PC-9 (cell line): ENCODE measurements at regions not wholly inside any gene's neighbourhood (a gene's known extent, or its start where the extent isn't known, plus 50 kb on each side); places are given as distances from the start of the nearest gene placed in this dataset.

Experiments used
- BruUV-seq: library from RNA; stranded (reverse); fragments of 400-500 nt; replicated peaks from 2 replicates; lab custom pipeline; 2021; lab: Mats Ljungman, UMichigan
- CTCF ChIA-PET: fragments of 300-600 bp; sonication (Branson Sonifier 250); formaldehyde crosslinking; loops from one replicate; lab custom pipeline; 2022; ENCODE audit warnings: antibody characterized with exemption; lab: Charles Lee
- POLR2A ChIA-PET: fragments of 300-600 bp; sonication (Branson Sonifier 250); formaldehyde crosslinking; loops from one replicate; lab custom pipeline; 2022; ENCODE audit warnings: antibody characterized with exemption; ENCODE audit not compliant: unreplicated experiment; lab: Charles Lee
- DNase-seq, 2 experiments: peaks; one replicate each; pipeline versions ENCODE4 v3.0.0 to v3.0.0-alpha.2; 2015 to 2022; ENCODE audit warnings: mixed read lengths in 1 of 2
- H2AFZ ChIP-seq: fragments of 200-600 bp; sonication (generic); 2 replicates; pipeline ENCODE4 v1.8.1; 2017; ENCODE audit warnings: antibody characterized with exemption
- H3F3A ChIP-seq: fragments of 200-600 bp; sonication (generic); 2 replicates; pipeline ENCODE4 v1.8.1; 2017; ENCODE audit warnings: antibody characterized with exemption, mild to moderate bottlenecking, low read depth; ENCODE audit not compliant: insufficient read depth
- H3K27ac ChIP-seq: fragments of 200-600 bp; sonication (generic); 2 replicates; pipeline ENCODE4 v1.6.1; 2016; ENCODE audit warnings: mixed run types
- H3K27me3 ChIP-seq: fragments of 200-600 bp; sonication (generic); 2 replicates; pipeline ENCODE4 v1.6.1; 2016; ENCODE audit warnings: low read depth, mixed run types; ENCODE audit not compliant: insufficient read depth
- H3K36me3 ChIP-seq: fragments of 200-600 bp; sonication (generic); 2 replicates; pipeline ENCODE4 v1.6.1; 2016; ENCODE audit warnings: low read depth, mixed run types
- H3K4me1 ChIP-seq: fragments of 200-600 bp; sonication (generic); replicated peaks from 2 replicates; pipeline ENCODE4 v1.6.1; 2016; ENCODE audit warnings: mixed run types; ENCODE audit not compliant: insufficient read depth
- H3K4me2 ChIP-seq: fragments of 200-600 bp; sonication (generic); 2 replicates; pipeline ENCODE4 v1.6.1; 2017; ENCODE audit warnings: mixed run types
- H3K4me3 ChIP-seq: fragments of 200-600 bp; sonication (generic); 2 replicates; pipeline ENCODE4 v1.6.1; 2016; ENCODE audit warnings: mixed run types
- H3K79me2 ChIP-seq: fragments of 200-600 bp; sonication (generic); 2 replicates; pipeline ENCODE4 v1.6.1; 2017; ENCODE audit warnings: low read depth, mixed run types
- H3K9me2 ChIP-seq: fragments of 200-600 bp; sonication (generic); 2 replicates; pipeline ENCODE4 v1.8.1; 2017; ENCODE audit warnings: mild to moderate bottlenecking; ENCODE audit not compliant: insufficient read depth
- H3K9me3 ChIP-seq: fragments of 200-600 bp; sonication (generic); 2 replicates; pipeline ENCODE4 v1.8.1; 2016; ENCODE audit warnings: low read depth; ENCODE audit not compliant: insufficient read depth
- H4K20me1 ChIP-seq: fragments of 200-600 bp; sonication (generic); 2 replicates; pipeline ENCODE4 v1.8.1; 2017; ENCODE audit not compliant: insufficient read depth
- CTCF ChIP-seq: fragments of 200-600 bp; sonication (generic); conservative IDR thresholded peaks from 2 replicates; pipeline ENCODE4 v1.6.1; 2017; ENCODE audit warnings: mixed run types, antibody characterized with exemption, mild to moderate bottlenecking, moderate library complexity
- EZH2 ChIP-seq: fragments of 200-600 bp; sonication (generic); IDR thresholded peaks from 2 replicates; pipeline ENCODE4 v1.8.0; 2017; ENCODE audit warnings: antibody characterized with exemption, low read depth
- intact Hi-C: fragments of 100-400 bp; cut with micrococcal nuclease; formaldehyde crosslinking; loops from one replicate; pipeline ENCODE4 v1.10.0; 2022; ENCODE audit not compliant: unreplicated experiment

GRCh38 chr14:83842547-83842946 is 1687.4 kb upstream of the FLRT2 start:
- Histone ChIP-seq H3K4me2 (no peak overlapping the region), H2AFZ (no peak overlapping the region), H4K20me1 (no peaks in the 10 kb centered on the region), H3K27me3 (no peaks in the 10 kb centered on the region), H3K79me2 (no peaks in the 10 kb centered on the region), H3K4me1 (no peaks in the 10 kb centered on the region), H3K27ac (no peak overlapping the region), H3K9me2 (no peaks in the 10 kb centered on the region), H3F3A (no peaks in the 10 kb centered on the region), H3K9me3 (no peaks in the 10 kb centered on the region), H3K36me3 (no peaks in the 10 kb centered on the region), H3K4me3 (no peak overlapping the region)
- intact Hi-C loops = no loop called here
- ChIA-PET POLR2A (no interaction called here), CTCF (no interaction called here)
- DNase-seq = no peak
- BruUV-seq = no TSS peak
- no peak for TF ChIP-seq CTCF
- no peak for TF ChIP-seq EZH2

- BruUV-seq = no TSS peak
- H3K4me3 ChIP-seq = no peak overlapping the region
- H3K36me3 ChIP-seq = no peaks in the 10 kb centered on the region
- no peaks in the 10 kb centered on the region for H3F3A ChIP-seq
- no peaks in the 10 kb centered on the region for H3K4me1 ChIP-seq
- TF ChIP-seq EZH2 (no peak), CTCF (no peak)
- H3K9me3 ChIP-seq = no peaks in the 10 kb centered on the region
- no peaks in the 10 kb centered on the region for H3K9me2 ChIP-seq
- CTCF ChIA-PET = no interaction called here
- POLR2A ChIA-PET = no interaction called here
- intact Hi-C loops = no loop called here
- H3K27me3 ChIP-seq = no peaks in the 10 kb centered on the region
- no peak overlapping the region for H3K27ac ChIP-seq
- no peaks in the 10 kb centered on the region for H4K20me1 ChIP-seq
- H3K79me2 ChIP-seq = no peaks in the 10 kb centered on the region
- H2AFZ ChIP-seq = no peak overlapping the region
- H3K4me2 ChIP-seq = no peak overlapping the region
- no peak for DNase-seq
These were observed 1682.8 kb upstream of the FLRT2 start for GRCh38 chr14:83847102-83847501.

DNA sequence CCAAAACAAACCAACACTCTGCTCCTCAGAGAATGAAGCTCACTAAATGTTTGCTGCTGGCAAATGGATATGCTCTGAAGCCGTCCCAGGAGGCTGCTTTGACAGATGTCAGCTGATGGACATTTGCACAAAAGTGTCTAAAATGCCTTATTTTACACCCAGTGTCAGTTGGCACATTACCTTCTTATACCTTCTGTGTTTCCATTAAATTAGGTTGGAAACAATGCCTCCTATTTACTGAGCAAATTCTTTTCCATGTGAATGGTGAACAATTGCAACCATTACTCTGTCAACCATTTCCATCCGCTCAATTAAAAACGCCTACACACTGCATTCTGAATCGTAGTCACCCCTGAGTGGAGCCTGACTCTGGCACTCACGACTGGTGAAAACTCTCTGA is 1679.9 kb upstream of the FLRT2 start:
- POLR2A ChIA-PET = no interaction called here

More for the DNA sequence above, 1679.9 kb upstream of the FLRT2 start:
- H3K79me2 ChIP-seq = no peaks in the 10 kb centered on the region
- no peaks in the 10 kb centered on the region for H3K36me3 ChIP-seq
- no peaks in the 10 kb centered on the region for H3F3A ChIP-seq
- H3K4me2 ChIP-seq = no peak overlapping the region
- no peaks in the 10 kb centered on the region for H3K9me3 ChIP-seq
- TF ChIP-seq CTCF (no peak), EZH2 (no peak)
- no peaks in the 10 kb centered on the region for H3K9me2 ChIP-seq
- H3K4me1 ChIP-seq = no peaks in the 10 kb centered on the region
- DNase-seq = no peak
- CTCF ChIA-PET = no interaction called here
- intact Hi-C loops = no loop called here
- H4K20me1 ChIP-seq = no peaks in the 10 kb centered on the region
- H2AFZ ChIP-seq = no peak overlapping the region
- H3K27me3 ChIP-seq = no peaks in the 10 kb centered on the region
- no peak overlapping the region for H3K4me3 ChIP-seq
- no peak overlapping the region for H3K27ac ChIP-seq
- no TSS peak for BruUV-seq
